Uterus (tissue), 2 donors: ENCODE measurements at regions not wholly inside any gene's neighbourhood (a gene's known extent, or its start where the extent isn't known, plus 50 kb on each side); places are given as distances from the start of the nearest gene placed in this dataset.
"Not testable (repeated sequence)": the region's sequence is repeated elsewhere in the genome, so short reads cannot be mapped to it uniquely, and the experiment has no call there.

Experiments
- POLR2A ChIP-seq, 2 donors: fragments of 450-650 bp; IDR thresholded peaks; one replicate each; pipeline ENCODE4 v1.6.1; 2016; ENCODE audit warnings: antibody characterized with exemption in 2 of 2, mild to moderate bottlenecking in 1 of 2, moderate library complexity in 1 of 2
- TF ChIP-seq, protein P1 (sequence below), 4 experiments: fragments of 200-600 bp in 2 of 4; fragments of 450-650 bp in 2 of 4; sonication (generic) in 2 of 4; IDR thresholded peaks; one replicate each; pipeline ENCODE4 v1.5.1; 2016 to 2019; ENCODE audit warnings: antibody characterized with exemption in 4 of 4, mild to moderate bottlenecking in 2 of 4, moderate library complexity in 1 of 4

DNA sequence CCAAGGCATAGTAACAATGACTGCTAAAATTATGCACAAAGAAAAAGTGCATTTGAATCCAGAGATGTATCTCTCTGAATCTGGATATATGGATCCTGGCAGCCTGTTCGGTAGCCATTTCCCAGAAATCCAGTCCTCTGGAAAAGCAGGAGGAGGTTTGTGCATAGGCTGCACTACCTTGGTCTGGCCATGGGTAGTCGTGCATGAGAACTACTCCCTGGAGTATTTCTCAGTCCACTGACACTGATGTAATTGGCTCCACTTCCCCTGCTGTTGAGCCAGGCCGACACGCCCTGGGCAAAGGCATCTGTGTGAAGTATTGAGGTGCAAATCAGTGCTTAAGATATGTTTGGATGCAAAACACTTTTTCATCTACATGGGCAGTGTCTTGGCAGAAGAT is 2793.8 kb downstream of the RPIA start:
- TF ChIP-seq, protein P1, sequence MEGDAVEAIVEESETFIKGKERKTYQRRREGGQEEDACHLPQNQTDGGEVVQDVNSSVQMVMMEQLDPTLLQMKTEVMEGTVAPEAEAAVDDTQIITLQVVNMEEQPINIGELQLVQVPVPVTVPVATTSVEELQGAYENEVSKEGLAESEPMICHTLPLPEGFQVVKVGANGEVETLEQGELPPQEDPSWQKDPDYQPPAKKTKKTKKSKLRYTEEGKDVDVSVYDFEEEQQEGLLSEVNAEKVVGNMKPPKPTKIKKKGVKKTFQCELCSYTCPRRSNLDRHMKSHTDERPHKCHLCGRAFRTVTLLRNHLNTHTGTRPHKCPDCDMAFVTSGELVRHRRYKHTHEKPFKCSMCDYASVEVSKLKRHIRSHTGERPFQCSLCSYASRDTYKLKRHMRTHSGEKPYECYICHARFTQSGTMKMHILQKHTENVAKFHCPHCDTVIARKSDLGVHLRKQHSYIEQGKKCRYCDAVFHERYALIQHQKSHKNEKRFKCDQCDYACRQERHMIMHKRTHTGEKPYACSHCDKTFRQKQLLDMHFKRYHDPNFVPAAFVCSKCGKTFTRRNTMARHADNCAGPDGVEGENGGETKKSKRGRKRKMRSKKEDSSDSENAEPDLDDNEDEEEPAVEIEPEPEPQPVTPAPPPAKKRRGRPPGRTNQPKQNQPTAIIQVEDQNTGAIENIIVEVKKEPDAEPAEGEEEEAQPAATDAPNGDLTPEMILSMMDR (IDR thresholded peaks at IDR 0.05), result not testable (repeated sequence)
- not testable (repeated sequence) for TF ChIP-seq POLR2A (IDR thresholded peaks at IDR 0.05)
